WTC11 (cell line): ENCODE measurements at regions not wholly inside any gene's neighbourhood (a gene's known extent, or its start where the extent isn't known, plus 50 kb on each side); places are given as distances from the start of the nearest gene placed in this dataset.

Experiments used
- ATAC-seq: fragments of 200-7000 bp; cut with Tn5 transposase; 2 replicates; pipeline ENCODE4 v1.10.0; 2021; ENCODE audit warnings: mild to moderate bottlenecking, moderate library complexity
- CTCF ChIA-PET: fragments of 300-600 bp; sonication (Branson Sonifier 250); formaldehyde crosslinking; loops from one replicate; lab custom pipeline; 2021; ENCODE audit warnings: antibody characterized with exemption; lab: Charles Lee
- POLR2A ChIA-PET: fragments of 350-600 bp; sonication (Branson Sonifier 250); formaldehyde crosslinking; loops from one replicate; lab custom pipeline; 2021; ENCODE audit warnings: antibody characterized with exemption; lab: Charles Lee
- DNase-seq: peaks from one replicate; pipeline ENCODE4 v3.0.0; 2021; ENCODE audit warnings: low spot score
- H3K27ac Mint-ChIP-seq: 2 replicates; pipeline ENCODE4 v1.8.0; 2021; ENCODE audit warnings: mixed read lengths
- H3K27me3 Mint-ChIP-seq: 2 replicates; pipeline ENCODE4 v1.8.0; 2021; ENCODE audit warnings: low read depth, mild to moderate bottlenecking, moderate library complexity, mixed read lengths
- H3K36me3 Mint-ChIP-seq: 2 replicates; pipeline ENCODE4 v1.8.0; 2021; ENCODE audit warnings: mixed read lengths
- H3K4me1 Mint-ChIP-seq: 2 replicates; pipeline ENCODE4 v1.8.0; 2022; ENCODE audit warnings: mixed read lengths
- H3K4me3 Mint-ChIP-seq: 2 replicates; pipeline ENCODE4 v1.8.0; 2021; ENCODE audit warnings: mild to moderate bottlenecking, moderate library complexity, mixed read lengths
- H3K9me3 Mint-ChIP-seq: 2 replicates; pipeline ENCODE4 v1.8.0; 2021; ENCODE audit warnings: mixed read lengths
- AR ChIP-seq: fragments of 250-450 bp; sonication (Bioruptor Pico); IDR thresholded peaks from 2 replicates; pipeline ENCODE4 v1.9.0; 2021; ENCODE audit warnings: mild to moderate bottlenecking
- CREB1 ChIP-seq: sonication (generic); formaldehyde crosslinking; IDR thresholded peaks from 2 replicates; pipeline ENCODE4 v1.8.0; 2023; ENCODE audit warnings: mild to moderate bottlenecking, missing genetic modification reagents
- CTCF ChIP-seq: fragments of 200-600 bp; IDR thresholded peaks from 2 replicates; pipeline ENCODE4 v1.8.0; 2022; ENCODE audit warnings: antibody characterized with exemption
- E2F1 ChIP-seq: sonication (generic); formaldehyde crosslinking; IDR thresholded peaks from 2 replicates; pipeline ENCODE4 v1.8.0; 2022; ENCODE audit warnings: mild to moderate bottlenecking, missing genetic modification reagents
- ERG ChIP-seq: fragments of 250-450 bp; sonication (Bioruptor Pico); IDR thresholded peaks from 2 replicates; pipeline ENCODE4 v1.8.0; 2021; ENCODE audit warnings: mild to moderate bottlenecking
- GABPB1 ChIP-seq: sonication (generic); formaldehyde crosslinking; IDR thresholded peaks from 2 replicates; pipeline ENCODE4 v1.8.1; 2023; ENCODE audit warnings: mild to moderate bottlenecking, missing genetic modification reagents
- GTF2I ChIP-seq: fragments of 250-450 bp; sonication (Bioruptor Pico); conservative IDR thresholded peaks from 2 replicates; pipeline ENCODE4 v1.4.0; 2021; ENCODE audit warnings: mild to moderate bottlenecking
- JUN ChIP-seq: sonication (generic); formaldehyde crosslinking; IDR thresholded peaks from 2 replicates; pipeline ENCODE4 v1.8.0; 2023; ENCODE audit warnings: mild to moderate bottlenecking, missing genetic modification reagents
- MAX ChIP-seq: sonication (generic); formaldehyde crosslinking; IDR thresholded peaks from 2 replicates; pipeline ENCODE4 v1.8.0; 2022; ENCODE audit warnings: mild to moderate bottlenecking, missing genetic modification reagents
- MYBL2 ChIP-seq: sonication (generic); formaldehyde crosslinking; IDR thresholded peaks from 2 replicates; pipeline ENCODE4 v1.8.1; 2023; ENCODE audit warnings: mild to moderate bottlenecking, moderate library complexity, missing genetic modification reagents
- NFE2L1 ChIP-seq: sonication (generic); formaldehyde crosslinking; IDR thresholded peaks from 2 replicates; pipeline ENCODE4 v1.8.1; 2023; ENCODE audit warnings: missing genetic modification reagents
- NFYB ChIP-seq: sonication (generic); formaldehyde crosslinking; conservative IDR thresholded peaks from 2 replicates; pipeline ENCODE4 v1.8.0; 2022; ENCODE audit warnings: low read depth, missing genetic modification reagents
- RELA ChIP-seq: sonication (generic); formaldehyde crosslinking; IDR thresholded peaks from 2 replicates; pipeline ENCODE4 v1.8.1; 2022; ENCODE audit warnings: missing genetic modification reagents, mild to moderate bottlenecking, borderline replicate concordance
- TEAD1 ChIP-seq: sonication (generic); formaldehyde crosslinking; IDR thresholded peaks from 2 replicates; pipeline ENCODE4 v1.8.0; 2022; ENCODE audit warnings: mild to moderate bottlenecking, missing genetic modification reagents
- TP53 ChIP-seq: sonication (generic); formaldehyde crosslinking; IDR thresholded peaks from 2 replicates; pipeline ENCODE4 v1.8.1; 2023; ENCODE audit warnings: mild to moderate bottlenecking, missing genetic modification reagents
- USF2 ChIP-seq: sonication (generic); formaldehyde crosslinking; IDR thresholded peaks from 2 replicates; pipeline ENCODE4 v1.8.1; 2023; ENCODE audit warnings: mild to moderate bottlenecking, missing genetic modification reagents, moderate library complexity
- ZBTB43 ChIP-seq: sonication (generic); formaldehyde crosslinking; IDR thresholded peaks from 2 replicates; pipeline ENCODE4 v1.8.1; 2023; ENCODE audit warnings: mild to moderate bottlenecking, missing genetic modification reagents
- ZNF219 ChIP-seq: sonication (generic); formaldehyde crosslinking; IDR thresholded peaks from 2 replicates; pipeline ENCODE4 v1.8.0; 2023; ENCODE audit warnings: missing genetic modification reagents, mild to moderate bottlenecking, borderline replicate concordance
- ZNF671 ChIP-seq: fragments of 250-450 bp; sonication (Bioruptor Pico); IDR thresholded peaks from 2 replicates; pipeline ENCODE4 v1.8.0; 2021; ENCODE audit warnings: mild to moderate bottlenecking

- ATAC-seq: no peak
- H3K27me3 Mint-ChIP-seq: no peaks in the 10 kb centered on the region
Measured at GRCh38 chr7:109735881-109736280, 1166.2 kb downstream of the DNAJB9 start.

GRCh38 chr7:109745677-109746410, 1176.2 kb downstream of the DNAJB9 start:
- ChIA-PET POLR2A (no interaction called here), CTCF (no interaction called here)
- H3K27me3 Mint-ChIP-seq: no peaks in the 10 kb centered on the region
- no peak overlapping the region for H3K27ac Mint-ChIP-seq
- DNase-seq (no peak), ATAC-seq (no peak)
- peaks cover 7% of the 10 kb centered on the region for H3K9me3 Mint-ChIP-seq
- no peaks in the 10 kb centered on the region for H3K36me3 Mint-ChIP-seq
- H3K4me1 Mint-ChIP-seq: no peaks in the 10 kb centered on the region
- no peak overlapping the region for H3K4me3 Mint-ChIP-seq
- no peak for TF ChIP-seq RELA (CRISPR knock-in tag)
- no peak for TF ChIP-seq USF2 (CRISPR knock-in tag)
- no peak for TF ChIP-seq NFE2L1 (CRISPR knock-in tag)
- no peak for TF ChIP-seq NFYB (CRISPR knock-in tag)

More at GRCh38 chr7:109735881-109736280, 1166.2 kb downstream of the DNAJB9 start:
- peaks cover 10% of the 10 kb centered on the region for H3K36me3 Mint-ChIP-seq
- no peak for DNase-seq
- H3K27ac Mint-ChIP-seq: peak overlapping the region; percentile 9; the same call in 1 of the 2 replicates
- no peaks in the 10 kb centered on the region for H3K4me1 Mint-ChIP-seq
- TF ChIP-seq ZNF671 (CRISPR knock-in tag): no peak
- no peak overlapping the region for H3K4me3 Mint-ChIP-seq
- peaks cover 24% of the 10 kb centered on the region for H3K9me3 Mint-ChIP-seq
- POLR2A ChIA-PET: no interaction called here
- CTCF ChIA-PET: no interaction called here

- Mint-ChIP-seq H3K36me3 (no peaks in the 10 kb centered on the region), H3K9me3 (peaks cover 16% of the 10 kb centered on the region), H3K4me1 (peaks cover 3% of the 10 kb centered on the region; the same call in 1 of the 2 replicates), H3K27ac (no peak overlapping the region), H3K27me3 (no peaks in the 10 kb centered on the region), H3K4me3 (no peak overlapping the region)
- ChIA-PET POLR2A (interaction anchor here (0.7 kb wide), 1 partner anchor 613 kb away, joined by 7 read pairs; no protein-coding TSS in a partner anchor), CTCF (no interaction called here)
- ATAC-seq (no peak), DNase-seq (no peak)
- TF ChIP-seq CTCF (no peak), ERG (CRISPR knock-in tag) (no peak), ZBTB43 (CRISPR knock-in tag) (no peak), MYBL2 (no peak), E2F1 (CRISPR knock-in tag) (no peak), TEAD1 (no peak), NFYB (CRISPR knock-in tag) (no peak), ZNF219 (CRISPR knock-in tag) (no peak), GTF2I (CRISPR knock-in tag) (no peak), USF2 (CRISPR knock-in tag) (no peak), AR (CRISPR knock-in tag) (no peak), CREB1 (CRISPR knock-in tag) (no peak), GABPB1 (CRISPR knock-in tag) (no peak), JUN (CRISPR knock-in tag) (no peak), TP53 (CRISPR knock-in tag) (no peak), MAX (CRISPR knock-in tag) (no peak)
Measured at GRCh38 chr7:109751241-109751640, 1181.6 kb downstream of the DNAJB9 start.
